ENCODE measurements at regions not wholly inside any gene's neighbourhood (a gene's known extent, or its start where the extent isn't known, plus 50 kb on each side); places are given as distances from the start of the nearest gene placed in this dataset.

DNA sequence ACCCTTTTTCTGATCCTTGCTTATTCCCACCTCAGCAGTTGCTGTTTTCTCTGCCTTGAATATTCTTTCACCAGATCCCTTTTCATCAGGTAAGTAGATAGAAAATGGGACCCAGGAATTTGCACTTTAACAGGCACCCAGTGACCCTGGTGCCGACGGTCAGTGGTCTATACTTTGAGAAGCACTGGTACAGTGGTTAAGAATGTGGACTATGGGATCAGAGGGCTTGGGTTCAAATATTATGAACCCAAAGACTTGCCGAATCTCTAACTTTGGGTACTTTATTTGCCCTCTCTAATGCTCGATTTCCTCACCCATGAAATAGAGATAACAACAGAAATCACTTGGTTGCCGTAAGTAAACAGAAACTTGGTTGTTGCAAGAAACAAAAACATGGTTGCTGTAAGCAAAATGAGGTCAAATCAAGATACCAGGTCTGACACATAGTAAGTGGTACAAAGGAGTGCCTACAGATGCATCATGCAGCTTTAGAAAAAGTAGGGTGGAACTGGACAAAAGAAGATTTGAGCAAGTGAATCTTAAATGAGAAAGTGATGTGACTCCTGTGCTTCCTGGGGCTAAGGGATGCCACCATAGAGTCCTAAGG is 69.5 kb upstream of the GLS start:
- DNase-seq = no peak

DNA sequence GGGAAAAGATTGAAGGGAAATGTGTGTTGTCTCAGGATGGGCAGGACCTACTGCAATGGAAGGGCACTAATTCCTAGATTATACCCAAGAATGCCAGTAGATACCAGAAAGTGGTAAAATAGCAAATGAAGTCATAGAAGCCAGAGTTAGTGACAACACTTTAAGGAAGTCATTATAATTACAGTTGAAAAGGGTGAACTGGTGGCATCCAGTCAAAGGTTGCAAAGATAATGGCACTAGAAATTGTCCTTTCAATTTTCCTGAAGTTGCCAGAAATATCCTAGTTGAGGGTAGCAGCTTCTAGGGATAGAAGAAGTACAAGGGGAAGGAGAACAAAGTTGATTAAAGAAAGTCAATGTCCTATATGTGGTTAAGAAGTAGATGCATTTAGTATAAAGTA is 68.8 kb upstream of the GLS start:
- no peak for DNase-seq

DNA sequence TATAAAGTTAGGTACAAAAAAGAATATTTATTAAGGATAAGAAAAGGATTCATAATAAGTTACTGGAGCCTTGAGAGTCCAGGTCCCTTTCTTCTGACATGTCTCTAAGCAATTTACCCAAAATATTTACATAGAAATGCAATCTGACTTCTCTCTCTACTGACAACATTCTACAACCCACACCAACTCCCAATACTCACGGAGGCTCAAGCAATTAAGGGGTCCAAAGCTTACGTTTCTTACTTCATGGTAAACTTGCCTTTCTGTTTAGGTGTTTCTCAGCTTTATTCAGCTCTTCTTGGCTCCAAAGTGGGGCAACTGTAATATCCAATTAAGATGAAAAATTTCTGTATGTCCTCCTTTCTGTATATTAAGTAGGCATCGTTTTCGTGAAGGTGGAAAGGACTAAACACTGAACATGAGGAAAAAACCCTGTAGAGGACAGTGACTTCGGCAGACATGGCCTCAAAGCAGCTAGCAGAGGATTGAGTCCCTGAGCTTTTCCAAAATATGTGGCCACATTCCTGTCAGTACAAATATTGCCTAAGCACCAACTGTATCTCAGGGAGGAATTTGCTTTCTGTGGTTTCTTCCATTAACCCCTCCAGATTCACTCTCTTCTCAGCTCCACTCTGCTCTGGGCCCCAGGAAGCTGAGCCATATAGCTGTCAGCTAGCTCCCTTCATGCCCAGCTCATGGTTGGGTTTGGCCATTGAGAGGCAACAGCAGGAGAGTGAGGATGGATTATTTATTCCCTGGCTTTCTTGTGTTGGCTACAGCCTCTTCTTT is 67.9 kb upstream of the GLS start:
- DNase-seq = no peak

DNA sequence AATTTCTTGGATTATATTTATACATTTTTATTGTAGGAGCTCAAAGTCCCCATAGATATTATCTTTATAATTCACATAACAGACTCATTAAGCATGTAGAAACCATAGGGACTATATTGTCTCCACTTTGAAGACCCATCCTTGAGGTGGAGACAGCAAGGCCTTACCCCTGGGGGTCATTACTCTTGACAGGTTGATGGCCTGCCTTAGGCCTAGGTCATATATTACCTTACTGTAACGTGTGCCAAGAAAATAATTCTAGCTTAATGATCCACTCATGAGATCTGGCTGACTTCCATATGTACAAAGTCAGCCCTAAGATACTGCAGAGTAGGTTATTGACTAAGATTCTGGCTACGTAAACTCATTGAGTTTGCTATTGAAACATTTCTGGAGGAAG is 65.4 kb upstream of the GLS start:
- DNase-seq = no peak

DNA sequence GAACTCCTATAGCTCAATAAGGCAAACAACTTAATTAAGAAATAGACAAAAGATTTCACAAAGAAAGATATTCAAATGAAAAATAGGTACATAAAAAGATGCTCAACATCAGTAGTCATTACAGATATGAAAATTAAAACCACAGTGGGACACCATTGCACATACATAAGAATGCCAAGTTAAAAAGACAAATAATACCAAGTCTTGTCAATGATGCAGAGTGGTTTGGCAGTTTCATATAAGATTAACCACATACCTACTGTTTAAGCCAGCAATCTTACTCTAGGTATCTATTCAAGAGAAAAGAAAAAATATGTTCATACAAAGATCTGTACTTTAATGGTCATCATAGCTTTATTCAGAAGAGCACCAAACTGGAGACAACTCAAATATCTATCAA is 63.5 kb upstream of the GLS start:
- DNase-seq = no peak

DNA sequence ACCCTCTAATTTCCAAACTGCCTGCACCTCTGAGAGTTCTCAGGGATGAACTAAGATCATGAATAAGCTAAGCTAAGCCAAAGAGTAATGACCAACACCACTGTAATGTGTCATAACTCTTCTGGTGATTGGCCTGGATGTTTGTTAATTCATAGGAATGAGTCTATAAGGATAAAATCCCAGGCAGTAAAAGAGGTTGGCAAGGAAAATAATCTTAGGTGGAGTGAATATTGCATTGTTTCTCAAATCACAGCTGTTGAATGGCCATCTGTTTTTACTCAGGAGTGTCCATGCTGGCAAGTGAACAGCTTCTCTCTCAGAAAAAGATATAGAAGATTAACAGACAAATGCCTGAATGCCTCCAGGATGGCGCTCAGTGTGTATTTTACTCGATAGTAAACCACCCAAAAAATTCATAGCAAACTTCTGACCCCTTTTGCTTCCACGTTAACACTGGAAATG is 60.8 kb upstream of the GLS start:
- DNase-seq = no peak

DNA sequence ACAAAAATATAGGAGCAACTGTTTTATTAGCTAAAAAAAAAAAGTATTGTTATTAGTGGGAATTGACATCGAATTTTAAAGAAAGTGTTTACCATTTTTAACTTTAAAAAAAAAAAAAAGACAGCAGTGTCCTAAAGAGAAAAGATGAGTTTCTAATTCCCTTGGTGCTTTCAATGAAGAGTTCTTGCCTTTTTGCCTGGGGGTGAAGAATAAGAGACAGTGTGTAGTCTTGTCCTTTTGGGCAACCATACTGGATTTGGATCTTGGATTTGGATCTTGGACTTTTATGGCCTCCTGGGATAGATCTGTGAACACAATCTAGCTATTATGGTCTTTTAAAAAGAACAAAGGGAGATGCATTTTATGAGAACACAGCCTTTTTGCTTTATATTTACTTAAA is 60.2 kb upstream of the GLS start:
- DNase-seq = no peak

DNA sequence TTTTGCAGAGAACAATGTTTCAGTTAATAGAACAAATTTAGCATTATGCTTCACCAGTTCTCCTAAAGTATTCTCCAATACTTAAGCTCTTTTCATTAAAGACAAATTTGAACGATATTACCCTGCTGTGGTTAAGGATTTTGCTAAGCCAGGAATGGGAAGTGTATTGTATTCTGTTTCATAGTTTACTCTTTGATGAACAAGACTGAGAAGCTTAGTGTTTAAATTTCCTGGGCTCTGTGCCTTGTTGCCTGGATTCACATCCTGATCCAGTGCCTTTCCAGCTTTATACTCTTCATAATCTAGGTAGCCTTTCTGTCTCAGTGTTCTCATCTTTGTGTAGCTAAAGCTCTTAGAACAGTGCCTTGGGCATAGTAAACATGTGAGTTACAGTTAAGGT is 58.6 kb upstream of the GLS start:
- DNase-seq = no peak

DNA sequence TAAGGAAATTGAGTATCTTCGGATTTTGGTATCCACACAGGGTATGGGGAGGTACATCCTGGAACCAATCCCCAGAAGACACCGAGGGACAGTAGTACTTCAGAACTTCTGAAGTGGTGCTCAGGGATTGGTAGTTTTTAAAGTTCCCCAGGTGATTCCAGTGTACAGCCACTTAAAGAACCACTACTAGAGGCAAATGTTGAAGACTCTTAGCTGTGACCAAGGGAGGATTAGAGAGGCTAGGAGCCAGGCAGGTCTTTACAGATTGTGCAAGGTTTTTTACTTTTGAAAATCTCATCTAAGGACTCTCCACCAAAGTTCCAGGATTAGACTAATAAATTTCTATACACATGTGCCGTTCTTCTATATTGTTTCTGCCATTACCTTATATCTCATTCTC is 52.9 kb upstream of the GLS start:
- DNase-seq = no peak

DNA sequence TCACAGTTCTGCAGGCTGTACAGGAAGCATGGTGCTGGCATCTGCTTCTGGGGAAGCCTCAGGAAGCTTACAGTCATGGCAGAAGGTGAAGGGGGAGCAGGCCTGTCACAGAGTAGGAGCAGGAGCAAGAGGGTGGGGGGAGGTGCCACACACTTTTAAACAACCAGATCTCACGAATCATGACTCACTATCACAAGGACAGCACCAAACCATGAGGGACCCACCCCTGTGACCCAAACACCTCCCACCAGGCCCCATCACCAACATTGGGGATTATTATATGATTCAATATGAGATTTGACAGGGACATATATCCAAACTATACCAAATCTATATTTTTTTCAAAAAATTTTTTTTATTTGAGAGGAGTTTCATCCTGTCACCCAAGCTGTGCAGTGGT is 51.0 kb upstream of the GLS start:
- DNase-seq = no peak
